ENCODE measurements at regions not wholly inside any gene's neighbourhood (a gene's known extent, or its start where the extent isn't known, plus 50 kb on each side); places are given as distances from the start of the nearest gene placed in this dataset.

DNA sequence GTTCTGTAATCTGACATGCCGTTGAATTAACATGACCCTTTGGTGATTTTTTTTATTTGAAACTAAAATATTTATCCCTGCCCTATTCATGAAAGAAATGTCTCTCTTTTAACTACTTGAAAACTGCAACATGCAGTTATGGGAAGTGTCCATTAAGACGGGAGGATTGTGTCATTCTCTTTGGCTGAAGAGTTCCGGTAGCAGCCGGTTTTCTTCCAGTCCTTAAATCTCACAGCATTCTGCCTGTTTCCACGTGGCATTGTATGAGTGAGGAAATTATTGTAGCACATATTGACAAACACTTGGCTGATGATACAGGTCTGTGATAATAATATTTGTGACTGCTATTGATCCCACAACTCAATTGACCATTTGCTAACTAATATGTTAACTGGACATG, 509.6 kb upstream of the POU3F3 start:
- no peak for DNase-seq
- whole genome bisulfite sequencing, 5 donors = 54 to 71% (median 58%) methylated on average over 5 of the region's 5 CpGs
- intact Hi-C loops (cut with DNase I; ENCODE audit: low total_unique reads) = no loop called here
- Histone ChIP-seq H3K4me1 (no peaks in the 10 kb centered on the region), H3K9me3 (no peaks in the 10 kb centered on the region), H3K36me3 (no peaks in the 10 kb centered on the region), H3K27me3 (replicated peaks in 1 of 7) (peaks cover 0 to 7% (median 0%) of the 10 kb centered on the region in 7 donors), H3K4me3 (no peak overlapping the region), H3K27ac (no peak overlapping the region)
- no peak for TF ChIP-seq POLR2A (IDR thresholded peaks at IDR 0.05)
- TF ChIP-seq, protein P1, sequence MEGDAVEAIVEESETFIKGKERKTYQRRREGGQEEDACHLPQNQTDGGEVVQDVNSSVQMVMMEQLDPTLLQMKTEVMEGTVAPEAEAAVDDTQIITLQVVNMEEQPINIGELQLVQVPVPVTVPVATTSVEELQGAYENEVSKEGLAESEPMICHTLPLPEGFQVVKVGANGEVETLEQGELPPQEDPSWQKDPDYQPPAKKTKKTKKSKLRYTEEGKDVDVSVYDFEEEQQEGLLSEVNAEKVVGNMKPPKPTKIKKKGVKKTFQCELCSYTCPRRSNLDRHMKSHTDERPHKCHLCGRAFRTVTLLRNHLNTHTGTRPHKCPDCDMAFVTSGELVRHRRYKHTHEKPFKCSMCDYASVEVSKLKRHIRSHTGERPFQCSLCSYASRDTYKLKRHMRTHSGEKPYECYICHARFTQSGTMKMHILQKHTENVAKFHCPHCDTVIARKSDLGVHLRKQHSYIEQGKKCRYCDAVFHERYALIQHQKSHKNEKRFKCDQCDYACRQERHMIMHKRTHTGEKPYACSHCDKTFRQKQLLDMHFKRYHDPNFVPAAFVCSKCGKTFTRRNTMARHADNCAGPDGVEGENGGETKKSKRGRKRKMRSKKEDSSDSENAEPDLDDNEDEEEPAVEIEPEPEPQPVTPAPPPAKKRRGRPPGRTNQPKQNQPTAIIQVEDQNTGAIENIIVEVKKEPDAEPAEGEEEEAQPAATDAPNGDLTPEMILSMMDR (IDR thresholded peaks at IDR 0.05 in 8 of 11, conservative IDR thresholded peaks at IDR 0.05 in 3 of 11) = no peak
- TF ChIP-seq POLR2AphosphoS5 (IDR thresholded peaks at IDR 0.05) = no peak

DNA sequence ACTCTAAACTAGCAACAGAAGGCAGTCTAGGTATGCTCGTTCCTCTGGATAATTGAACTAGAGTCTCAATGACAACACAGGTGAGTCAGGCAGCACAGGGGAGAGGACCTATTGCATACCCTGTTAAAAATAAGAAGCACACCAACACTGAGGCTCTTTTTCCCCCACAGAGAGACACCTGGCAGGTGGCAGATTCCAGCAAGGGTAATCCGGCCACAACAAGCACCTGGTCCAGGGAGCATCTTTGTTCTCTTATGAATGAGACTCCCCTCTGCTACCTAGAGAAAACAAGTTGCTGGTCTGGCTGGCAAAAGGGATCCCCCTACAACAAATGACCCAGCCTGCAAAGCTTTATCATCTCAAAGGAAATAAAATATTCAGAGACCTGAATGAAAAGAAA, 508.9 kb upstream of the POU3F3 start:
- no peaks in the 10 kb centered on the region for H3K9me3 ChIP-seq
- H3K27me3 ChIP-seq (replicated peaks in 1 of 7) = peaks cover 0 to 7% (median 0%) of the 10 kb centered on the region in 7 donors
- no peaks in the 10 kb centered on the region for H3K36me3 ChIP-seq
- H3K4me3 ChIP-seq = no peak overlapping the region
- WGBS, 5 donors = 83 to 91% (median 87%) methylated on average over 2 of the region's 2 CpGs
- TF ChIP-seq POLR2AphosphoS5 (IDR thresholded peaks at IDR 0.05) = no peak
- TF ChIP-seq, protein P1 (IDR thresholded peaks at IDR 0.05 in 8 of 11, conservative IDR thresholded peaks at IDR 0.05 in 3 of 11) = no peak
- no peak for TF ChIP-seq POLR2A (IDR thresholded peaks at IDR 0.05)
- intact Hi-C loops (cut with DNase I; ENCODE audit: low total_unique reads) = no loop called here
- DNase-seq = no peak
- H3K27ac ChIP-seq = no peak overlapping the region
- no peaks in the 10 kb centered on the region for H3K4me1 ChIP-seq

DNA sequence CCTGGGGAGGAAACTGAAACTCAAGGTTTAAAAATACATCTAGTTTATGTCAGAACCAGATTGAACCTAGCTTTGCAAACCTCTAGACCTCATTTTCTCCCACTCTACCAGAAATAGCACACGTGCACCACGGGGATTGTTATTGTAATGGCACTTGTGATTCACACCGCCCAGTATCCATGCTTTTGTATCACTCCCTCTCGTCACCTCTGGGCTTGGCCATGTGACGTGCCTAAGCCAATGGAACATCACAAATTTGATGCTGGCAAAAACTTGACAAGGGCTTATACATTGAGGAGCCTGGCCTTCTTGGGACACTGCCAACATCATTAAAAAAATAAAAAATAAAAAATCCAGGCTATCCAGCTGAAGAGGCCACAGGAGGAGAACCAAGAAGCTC, 495.8 kb upstream of the POU3F3 start:
- intact Hi-C loops (cut with DNase I; ENCODE audit: low total_unique reads) = no loop called here
- 82 to 90% (median 87%) methylated on average over 5 of the region's 5 CpGs for WGBS, 5 donors
- no peaks in the 10 kb centered on the region for H3K27me3 ChIP-seq (replicated peaks in 1 of 7)

DNA sequence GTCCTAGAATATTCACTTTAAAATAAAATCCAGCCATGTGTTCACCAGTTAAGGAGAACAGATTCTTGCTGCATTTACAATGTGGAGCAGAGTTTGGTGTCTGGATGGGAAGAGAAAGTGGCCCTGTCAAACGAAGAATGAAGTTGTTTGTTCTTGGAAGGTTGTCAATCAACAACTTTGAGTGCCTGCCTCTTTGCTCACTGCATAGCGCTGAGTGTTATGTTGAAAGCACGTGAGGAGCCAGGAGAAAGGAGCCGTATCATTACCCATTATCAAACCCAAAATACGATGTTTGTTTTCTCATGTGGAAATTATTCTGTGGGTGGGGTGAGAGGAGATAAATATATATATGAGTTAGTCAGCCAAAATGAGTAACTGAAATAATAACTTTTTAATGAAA, 492.5 kb upstream of the POU3F3 start:
- WGBS, 5 donors = 68 to 82% (median 73%) methylated on average over 5 of the region's 5 CpGs
- no peaks in the 10 kb centered on the region for H3K9me3 ChIP-seq
- no peak for DNase-seq
- H3K36me3 ChIP-seq = no peaks in the 10 kb centered on the region
- H3K27ac ChIP-seq = no peak overlapping the region
- no peak overlapping the region for H3K4me3 ChIP-seq
- no peaks in the 10 kb centered on the region for H3K4me1 ChIP-seq
- intact Hi-C loops (cut with DNase I; ENCODE audit: low total_unique reads) = no loop called here
- TF ChIP-seq POLR2AphosphoS5 (IDR thresholded peaks at IDR 0.05) (no peak), POLR2A (IDR thresholded peaks at IDR 0.05) (no peak)
- TF ChIP-seq, protein P1 (IDR thresholded peaks at IDR 0.05 in 8 of 11, conservative IDR thresholded peaks at IDR 0.05 in 3 of 11) = no peak
- no peaks in the 10 kb centered on the region for H3K27me3 ChIP-seq (replicated peaks in 1 of 7)

More for the DNA sequence above, 495.8 kb upstream of the POU3F3 start:
- H3K4me3 ChIP-seq = no peak overlapping the region
- no peaks in the 10 kb centered on the region for H3K36me3 ChIP-seq
- no peak for DNase-seq
- no peak for TF ChIP-seq POLR2A (IDR thresholded peaks at IDR 0.05)
- TF ChIP-seq POLR2AphosphoS5 (IDR thresholded peaks at IDR 0.05) = no peak
- no peaks in the 10 kb centered on the region for H3K4me1 ChIP-seq
- no peak overlapping the region for H3K27ac ChIP-seq
- no peaks in the 10 kb centered on the region for H3K9me3 ChIP-seq

DNA sequence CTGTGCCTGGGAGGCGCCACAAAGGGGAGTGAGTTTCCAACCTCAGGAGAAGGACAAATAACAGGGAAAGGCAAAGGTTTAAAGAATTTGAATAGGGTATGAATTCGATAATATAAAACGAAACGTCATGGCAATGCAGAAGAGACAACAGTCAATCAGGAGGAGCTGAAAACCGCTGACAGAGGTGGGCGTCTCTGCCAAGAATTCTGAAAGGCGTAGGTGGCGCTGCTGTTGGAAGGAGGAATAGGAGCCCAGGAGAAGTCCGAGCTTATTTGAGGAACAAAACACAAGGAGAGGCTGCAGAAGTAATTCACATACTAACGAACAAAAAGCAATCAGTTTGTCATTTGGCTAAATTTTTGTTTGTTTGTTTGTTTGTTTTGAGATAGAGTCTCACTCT, 485.8 kb upstream of the POU3F3 start:
- Histone ChIP-seq H3K4me3 (no peak overlapping the region), H3K9me3 (no peaks in the 10 kb centered on the region), H3K27ac (no peak overlapping the region), H3K27me3 (replicated peaks in 1 of 7) (no peaks in the 10 kb centered on the region), H3K4me1 (no peaks in the 10 kb centered on the region), H3K36me3 (no peaks in the 10 kb centered on the region)
- 78 to 85% (median 81%) methylated on average over 10 of the region's 10 CpGs for WGBS, 5 donors
- TF ChIP-seq POLR2AphosphoS5 (IDR thresholded peaks at IDR 0.05) (no peak), POLR2A (IDR thresholded peaks at IDR 0.05) (no peak)
- TF ChIP-seq, protein P1 (IDR thresholded peaks at IDR 0.05 in 8 of 11, conservative IDR thresholded peaks at IDR 0.05 in 3 of 11) = no peak
- intact Hi-C loops (cut with DNase I; ENCODE audit: low total_unique reads) = no loop called here
- DNase-seq = no peak

Data from spleen (tissue), 11 donors.